Activated CD4-positive, alpha-beta memory T cell treated with anti-CD3 and anti-CD28 coated beads, Interleukin-2, amount 10 ng/mL, durations not matched to agents 7 days and 5 days (primary cell): ENCODE measurements at regions not wholly inside any gene's neighbourhood (a gene's known extent, or its start where the extent isn't known, plus 50 kb on each side); places are given as distances from the start of the nearest gene placed in this dataset.
"Not testable (repeated sequence)": the region's sequence is repeated elsewhere in the genome, so short reads cannot be mapped to it uniquely, and the experiment has no call there.

Source experiments
- CTCF ChIA-PET: fragments of 350-600 bp; sonication (Branson Sonifier 250); formaldehyde crosslinking; loops from one replicate; lab custom pipeline; 2021; ENCODE audit warnings: antibody characterized with exemption, inconsistent platforms; lab: Charles Lee
- POLR2A ChIA-PET: fragments of 350-600 bp; sonication (Branson Sonifier 250); formaldehyde crosslinking; loops from one replicate; lab custom pipeline; 2021; ENCODE audit warnings: antibody characterized with exemption; lab: Charles Lee
- DNase-seq: peaks from one replicate; pipeline ENCODE4 v3.0.0-alpha.2; 2020
- H3K27ac Mint-ChIP-seq: one replicate; pipeline ENCODE4 v1.8.0; 2021; ENCODE audit warnings: mild to moderate bottlenecking, mixed read lengths
- H3K27me3 Mint-ChIP-seq: one replicate; pipeline ENCODE4 v1.8.0; 2021; ENCODE audit warnings: mixed read lengths
- H3K36me3 Mint-ChIP-seq: one replicate; pipeline ENCODE4 v1.8.0; 2021; ENCODE audit warnings: low read depth, mixed read lengths
- H3K4me1 Mint-ChIP-seq: one replicate; pipeline ENCODE4 v1.8.0; 2021; ENCODE audit warnings: mixed read lengths
- H3K4me3 Mint-ChIP-seq: one replicate; pipeline ENCODE4 v1.8.0; 2021; ENCODE audit warnings: mild to moderate bottlenecking, mixed read lengths
- H3K9me3 Mint-ChIP-seq: one replicate; pipeline ENCODE4 v1.8.0; 2021; ENCODE audit warnings: mixed read lengths

DNA sequence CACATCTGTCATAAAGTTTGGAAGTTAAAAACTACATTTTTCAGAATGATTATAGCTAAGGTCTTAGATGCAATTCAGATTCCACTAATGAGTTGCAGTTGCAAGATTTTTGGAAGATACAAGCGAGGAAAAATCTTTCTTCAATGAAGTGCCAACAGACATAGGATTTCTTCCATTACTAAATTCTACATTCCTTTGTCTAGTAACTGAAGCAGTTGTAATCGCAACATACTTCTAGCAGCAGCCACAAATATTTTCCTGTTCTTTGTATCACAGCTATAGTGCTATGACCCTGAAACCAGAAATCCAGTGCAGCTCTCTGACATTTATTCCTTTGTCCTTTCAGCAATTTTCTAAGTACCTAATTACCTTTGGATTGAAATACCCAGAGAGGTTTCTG lies 225.2 kb upstream of the SLIT2 start:
- H3K36me3 Mint-ChIP-seq = no peaks in the 10 kb centered on the region
- H3K4me3 Mint-ChIP-seq = no peak overlapping the region
- H3K9me3 Mint-ChIP-seq = no peaks in the 10 kb centered on the region
- no peaks in the 10 kb centered on the region for H3K4me1 Mint-ChIP-seq
- CTCF ChIA-PET = no interaction called here
- no peak overlapping the region for H3K27ac Mint-ChIP-seq
- H3K27me3 Mint-ChIP-seq = no peaks in the 10 kb centered on the region
- DNase-seq = no peak
- POLR2A ChIA-PET = no interaction called here

DNA sequence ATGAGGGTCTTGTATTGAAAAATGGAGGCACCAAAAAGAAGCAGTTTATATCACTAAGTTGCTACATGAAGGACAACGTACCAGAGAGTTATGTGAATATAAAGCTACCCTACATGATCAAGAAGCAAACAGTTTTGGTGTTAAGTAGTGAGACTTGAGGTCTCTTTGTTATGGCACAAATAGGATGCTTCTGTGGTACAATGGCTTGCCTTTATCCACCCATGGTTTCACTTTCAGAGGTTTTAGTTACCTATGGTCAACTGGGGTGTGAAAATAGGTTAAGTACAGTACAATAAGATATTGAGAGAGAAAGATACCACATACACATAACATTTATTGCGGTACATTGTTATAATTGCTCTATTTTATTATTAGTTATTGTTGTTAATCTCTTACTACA lies 229.2 kb upstream of the SLIT2 start:
- Mint-ChIP-seq H3K36me3 (no peaks in the 10 kb centered on the region), H3K27me3 (no peaks in the 10 kb centered on the region), H3K9me3 (no peaks in the 10 kb centered on the region), H3K4me1 (no peaks in the 10 kb centered on the region), H3K27ac (no peak overlapping the region), H3K4me3 (no peak overlapping the region)
- CTCF ChIA-PET = interaction anchor here (0.7 kb wide), 1 partner anchor 44 kb away, joined by 3 read pairs; no protein-coding TSS in a partner anchor
- no peak for DNase-seq
- POLR2A ChIA-PET = no interaction called here

DNA sequence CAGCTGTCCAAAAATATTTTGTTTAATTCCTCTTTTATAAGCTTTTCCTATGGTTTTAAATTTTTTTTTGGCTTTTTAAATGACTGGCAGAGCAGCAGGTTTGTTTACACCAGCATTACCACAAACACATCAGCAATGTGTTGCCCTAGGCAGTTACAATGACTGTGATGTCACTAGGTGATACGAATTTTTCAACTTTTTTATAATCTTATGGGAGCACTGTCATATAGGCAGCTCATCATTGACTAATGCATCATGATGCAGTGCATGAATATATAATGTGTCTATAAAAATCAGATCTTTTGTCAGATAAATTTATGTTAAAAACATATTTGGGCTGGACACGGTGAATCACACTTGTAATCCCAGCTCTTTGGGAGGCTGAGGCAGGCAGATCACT lies 231.6 kb upstream of the SLIT2 start:
- H3K4me1 Mint-ChIP-seq = no peaks in the 10 kb centered on the region
- H3K27me3 Mint-ChIP-seq = no peaks in the 10 kb centered on the region
- H3K27ac Mint-ChIP-seq = no peak overlapping the region
- H3K4me3 Mint-ChIP-seq = no peak overlapping the region
- ChIA-PET CTCF (no interaction called here), POLR2A (no interaction called here)
- DNase-seq = no peak
- peaks cover 3% of the 10 kb centered on the region for H3K9me3 Mint-ChIP-seq
- no peaks in the 10 kb centered on the region for H3K36me3 Mint-ChIP-seq

DNA sequence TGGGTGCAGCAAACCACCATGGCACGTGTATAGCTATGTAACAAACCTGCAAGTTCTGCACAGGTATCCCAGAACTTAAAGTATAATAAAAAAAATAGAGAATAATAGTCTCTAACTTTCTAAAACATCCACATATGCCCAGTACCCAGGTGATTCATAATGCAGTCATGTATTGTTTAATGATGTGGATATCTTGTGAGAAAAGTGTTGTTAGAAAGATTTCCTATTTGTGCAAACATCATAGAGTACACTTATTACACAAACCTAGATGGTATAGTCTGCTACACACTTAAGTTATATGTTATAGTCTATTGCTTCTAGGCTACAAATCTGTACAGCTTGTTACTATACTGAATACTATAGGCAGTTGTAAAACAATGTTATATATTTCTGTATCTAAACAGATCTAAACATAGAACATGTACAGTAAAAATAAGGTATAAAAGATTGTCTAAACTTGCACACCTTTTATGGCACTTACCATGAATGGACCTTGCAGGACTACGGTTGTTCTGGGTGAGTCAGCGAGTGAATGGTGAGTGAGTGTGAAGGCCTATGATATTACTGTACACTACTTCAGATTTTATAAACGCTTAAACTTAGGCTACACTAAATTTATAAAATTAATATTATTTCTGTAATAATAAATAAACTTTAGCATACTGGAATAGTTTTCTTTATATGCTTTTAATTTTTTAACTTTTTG lies 232.2 kb upstream of the SLIT2 start:
- Mint-ChIP-seq H3K27me3 (no peaks in the 10 kb centered on the region), H3K36me3 (no peaks in the 10 kb centered on the region), H3K4me1 (no peaks in the 10 kb centered on the region), H3K9me3 (peaks cover 7% of the 10 kb centered on the region), H3K27ac (no peak overlapping the region), H3K4me3 (no peak overlapping the region)
- no peak for DNase-seq
- CTCF ChIA-PET = no interaction called here
- POLR2A ChIA-PET = no interaction called here

DNA sequence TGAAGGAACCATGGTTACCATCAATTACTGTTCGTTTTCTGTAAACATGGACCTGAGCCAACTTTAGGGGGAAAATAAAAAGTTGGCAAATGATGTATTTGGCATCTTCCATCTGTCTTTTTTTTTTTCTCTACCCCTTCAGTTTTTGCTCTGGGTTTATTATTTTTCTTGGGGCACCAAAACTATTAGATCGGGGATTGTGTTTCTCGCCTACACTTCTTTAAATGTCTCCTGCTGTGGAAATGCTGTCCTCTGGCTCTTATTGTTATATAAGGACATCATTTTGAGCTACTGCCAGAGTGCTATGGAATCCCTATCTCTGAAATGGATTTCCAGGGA lies 234.0 kb upstream of the SLIT2 start:
- CTCF ChIA-PET = interaction anchor here (0.7 kb wide), 1 partner anchor 307 kb away, joined by 3 read pairs; no protein-coding TSS in a partner anchor
- Mint-ChIP-seq H3K36me3 (no peaks in the 10 kb centered on the region), H3K27ac (no peak overlapping the region), H3K9me3 (peaks cover 7% of the 10 kb centered on the region), H3K4me3 (no peak overlapping the region), H3K27me3 (no peaks in the 10 kb centered on the region), H3K4me1 (no peaks in the 10 kb centered on the region)
- POLR2A ChIA-PET = no interaction called here
- no peak for DNase-seq

DNA sequence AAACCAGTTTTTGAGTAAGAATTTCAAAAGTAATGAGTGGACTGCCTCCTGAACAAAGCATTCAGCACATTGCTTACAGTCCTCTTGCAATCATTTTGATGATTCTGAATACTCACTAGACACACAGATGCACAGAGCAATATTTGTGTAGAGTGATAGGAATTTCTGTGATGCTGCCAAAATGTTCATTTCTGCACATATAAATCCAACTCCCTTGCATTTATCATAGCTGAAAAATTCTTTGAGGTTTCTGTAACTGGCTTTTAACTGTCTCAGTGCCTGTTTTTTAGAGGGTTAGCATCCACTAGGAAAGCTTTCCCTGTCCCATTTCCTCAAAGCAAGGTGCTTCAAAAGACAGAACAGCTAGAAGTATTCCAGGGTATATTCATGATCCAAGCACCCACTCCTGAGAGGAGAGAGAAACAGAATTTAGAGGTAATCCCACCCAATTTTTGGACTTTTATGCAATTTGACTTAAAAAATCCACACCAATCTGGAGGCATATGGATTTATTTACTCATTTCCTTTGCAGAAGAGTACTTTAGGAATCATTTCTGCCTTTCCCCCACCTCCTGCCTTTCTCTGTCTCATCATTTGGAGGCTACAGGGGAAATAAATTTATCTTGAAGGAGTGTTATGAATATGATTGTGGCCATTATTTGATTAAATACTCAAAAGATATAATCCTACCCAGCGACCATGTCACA lies 234.5 kb upstream of the SLIT2 start:
- H3K9me3 Mint-ChIP-seq = peaks cover 7% of the 10 kb centered on the region
- no peaks in the 10 kb centered on the region for H3K36me3 Mint-ChIP-seq
- DNase-seq = no peak
- H3K27me3 Mint-ChIP-seq = no peaks in the 10 kb centered on the region
- H3K4me1 Mint-ChIP-seq = no peaks in the 10 kb centered on the region
- no peak overlapping the region for H3K4me3 Mint-ChIP-seq
- no peak overlapping the region for H3K27ac Mint-ChIP-seq
- ChIA-PET CTCF (no interaction called here), POLR2A (no interaction called here)

DNA sequence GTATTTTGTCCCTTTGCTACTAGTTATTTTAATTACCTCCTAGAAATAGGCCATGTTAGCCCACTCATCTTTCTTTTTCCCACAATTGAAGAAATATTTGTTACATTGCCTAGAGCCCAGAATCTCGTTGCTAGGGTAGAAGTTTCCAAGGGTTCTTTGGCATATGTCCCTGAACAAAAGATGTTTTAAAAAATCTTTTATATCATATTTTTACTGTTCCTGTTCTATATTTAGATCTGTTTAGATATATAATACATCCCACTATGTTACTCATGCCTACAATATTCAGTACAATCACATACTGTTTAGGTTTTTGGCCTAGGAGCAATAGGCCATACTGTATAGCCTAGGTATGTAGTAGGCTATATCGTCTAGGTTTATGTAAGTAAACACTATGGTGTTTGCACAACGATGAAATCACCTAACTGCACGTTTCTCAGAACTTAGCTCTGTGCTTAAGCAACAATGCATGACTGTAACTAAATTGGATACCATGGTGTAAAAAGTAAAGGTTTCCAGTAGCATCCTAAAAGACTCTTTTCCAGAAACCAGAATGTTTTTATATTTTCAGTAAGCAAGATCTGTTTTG lies 236.0 kb upstream of the SLIT2 start:
- POLR2A ChIA-PET = no interaction called here
- no peak for DNase-seq
- peaks cover 7% of the 10 kb centered on the region for H3K9me3 Mint-ChIP-seq
- no peaks in the 10 kb centered on the region for H3K36me3 Mint-ChIP-seq
- H3K27ac Mint-ChIP-seq = no peak overlapping the region
- CTCF ChIA-PET = no interaction called here
- H3K27me3 Mint-ChIP-seq = no peaks in the 10 kb centered on the region
- H3K4me1 Mint-ChIP-seq = no peaks in the 10 kb centered on the region
- H3K4me3 Mint-ChIP-seq = no peak overlapping the region

DNA sequence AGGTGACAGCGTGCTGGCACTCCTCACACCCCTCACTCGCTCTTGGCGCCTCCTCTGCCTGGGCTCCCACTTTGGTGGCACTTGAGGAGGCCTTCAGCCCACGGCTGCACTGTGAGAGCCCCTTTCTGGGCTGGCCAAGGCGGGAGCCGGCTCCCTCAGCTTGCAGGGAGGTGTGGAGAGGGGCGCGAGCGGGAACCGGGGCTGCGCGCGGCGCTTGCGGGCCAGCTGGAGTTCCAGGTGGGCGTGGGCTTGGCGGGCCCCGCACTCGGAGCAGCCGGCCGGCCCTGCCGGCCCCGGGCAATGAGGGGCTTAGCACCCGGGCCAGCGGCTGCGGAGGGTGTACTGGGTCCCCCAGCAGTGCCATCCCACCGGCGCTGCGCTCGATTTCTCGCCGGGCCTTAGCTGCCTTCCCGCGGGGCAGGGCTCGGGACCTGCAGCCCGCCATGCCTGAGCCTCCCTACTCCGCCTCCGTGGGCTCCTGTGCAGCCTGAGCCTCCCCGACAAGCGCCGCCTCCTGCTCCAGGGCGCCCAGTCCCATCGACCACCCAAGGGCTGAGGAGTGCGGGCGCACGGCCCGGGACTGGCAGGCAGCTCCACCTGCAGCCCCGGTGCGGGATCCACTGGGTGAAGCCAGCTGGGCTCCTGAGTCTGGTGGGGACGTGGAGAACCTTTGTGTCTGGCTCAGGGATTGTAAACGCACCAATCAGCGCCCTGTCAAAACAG lies 247.7 kb upstream of the SLIT2 start:
- H3K4me1 Mint-ChIP-seq, POLR2A ChIA-PET, H3K4me3 Mint-ChIP-seq, H3K36me3 Mint-ChIP-seq, H3K27me3 Mint-ChIP-seq, H3K27ac Mint-ChIP-seq, CTCF ChIA-PET, DNase-seq: not testable (repeated sequence)
- H3K9me3 Mint-ChIP-seq = peaks cover 19% of the 10 kb centered on the region

DNA sequence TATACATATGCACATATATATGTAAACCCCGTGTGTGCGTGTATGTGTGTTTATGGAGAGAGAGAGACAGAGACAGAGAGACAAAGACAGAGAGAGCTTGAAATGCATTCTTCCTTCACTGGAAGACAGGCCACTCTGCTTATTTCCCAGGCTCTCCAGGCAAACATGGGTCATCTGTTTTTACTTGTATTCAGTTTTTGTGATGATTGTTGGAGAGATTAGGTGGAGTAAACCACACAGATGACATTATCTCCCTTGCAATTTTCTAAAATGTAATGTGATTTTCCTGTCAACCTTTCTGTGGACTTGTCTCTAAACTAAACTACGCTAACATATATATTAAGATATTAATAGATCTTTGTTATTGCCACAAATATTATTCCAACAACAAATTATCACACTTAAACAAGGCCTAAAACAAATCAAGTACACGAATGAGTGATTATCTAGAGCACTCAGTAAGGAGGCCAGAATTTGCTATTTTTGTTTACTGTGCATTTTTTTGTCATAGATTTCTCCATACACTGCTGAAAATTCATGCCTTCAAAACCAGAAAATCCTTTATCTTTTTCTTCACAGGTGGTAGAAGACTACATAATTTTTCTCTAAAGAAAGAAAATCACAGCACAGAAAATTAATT lies 251.8 kb upstream of the SLIT2 start:
- CTCF ChIA-PET = no interaction called here

DNA sequence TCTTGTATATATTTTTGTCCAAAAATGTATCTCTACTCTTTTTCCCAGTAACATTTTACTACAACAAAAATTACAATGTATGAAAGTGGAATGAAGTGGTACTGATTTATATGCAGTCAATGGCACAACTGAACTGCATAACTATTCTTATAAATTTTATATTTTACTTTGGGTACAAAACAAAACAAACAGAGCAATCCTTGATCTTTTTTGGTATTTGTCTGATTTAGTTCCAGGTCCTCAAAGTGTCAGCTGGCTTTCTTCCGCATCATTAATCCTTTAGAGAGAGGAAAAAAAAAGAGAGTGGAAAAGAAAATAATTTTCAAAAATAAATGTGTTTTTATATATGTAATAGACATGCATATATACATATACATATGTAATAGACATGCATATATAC lies 252.4 kb upstream of the SLIT2 start:
- Mint-ChIP-seq H3K36me3 (no peaks in the 10 kb centered on the region), H3K27me3 (no peaks in the 10 kb centered on the region), H3K9me3 (peaks cover 13% of the 10 kb centered on the region), H3K4me3 (no peak overlapping the region), H3K4me1 (no peaks in the 10 kb centered on the region), H3K27ac (no peak overlapping the region)
- DNase-seq = no peak
- CTCF ChIA-PET = no interaction called here
- POLR2A ChIA-PET = no interaction called here

More for the DNA sequence above, 251.8 kb upstream of the SLIT2 start:
- Mint-ChIP-seq H3K4me1 (no peaks in the 10 kb centered on the region), H3K27me3 (no peaks in the 10 kb centered on the region), H3K4me3 (no peak overlapping the region), H3K36me3 (no peaks in the 10 kb centered on the region), H3K27ac (no peak overlapping the region), H3K9me3 (peaks cover 17% of the 10 kb centered on the region)
- DNase-seq = no peak
- POLR2A ChIA-PET = no interaction called here

DNA sequence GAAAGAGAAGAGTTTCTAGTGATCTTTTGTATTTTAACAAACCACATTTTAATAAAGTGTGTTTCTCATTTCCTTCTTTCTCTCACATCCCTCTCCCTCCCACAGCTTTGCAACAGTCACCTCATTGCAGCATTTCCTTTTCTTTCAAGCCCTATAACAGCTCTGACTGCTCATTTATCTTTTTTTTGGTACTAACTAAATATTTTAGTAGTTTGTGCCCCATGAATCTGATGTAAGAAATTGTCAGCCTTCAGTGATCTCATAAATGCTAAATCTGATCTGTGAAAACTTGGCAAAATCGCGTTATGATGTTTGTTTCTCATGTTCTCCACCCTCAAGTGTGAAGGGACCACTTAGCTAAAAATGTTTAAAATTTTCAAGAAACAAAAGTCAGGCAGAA lies 258.5 kb upstream of the SLIT2 start:
- ChIA-PET CTCF (no interaction called here), POLR2A (no interaction called here)
- peaks cover 4% of the 10 kb centered on the region for H3K9me3 Mint-ChIP-seq
- H3K27ac Mint-ChIP-seq = no peak overlapping the region
- H3K27me3 Mint-ChIP-seq = no peaks in the 10 kb centered on the region
- DNase-seq = no peak
- no peak overlapping the region for H3K4me3 Mint-ChIP-seq
- H3K36me3 Mint-ChIP-seq = no peaks in the 10 kb centered on the region
- H3K4me1 Mint-ChIP-seq = no peaks in the 10 kb centered on the region

DNA sequence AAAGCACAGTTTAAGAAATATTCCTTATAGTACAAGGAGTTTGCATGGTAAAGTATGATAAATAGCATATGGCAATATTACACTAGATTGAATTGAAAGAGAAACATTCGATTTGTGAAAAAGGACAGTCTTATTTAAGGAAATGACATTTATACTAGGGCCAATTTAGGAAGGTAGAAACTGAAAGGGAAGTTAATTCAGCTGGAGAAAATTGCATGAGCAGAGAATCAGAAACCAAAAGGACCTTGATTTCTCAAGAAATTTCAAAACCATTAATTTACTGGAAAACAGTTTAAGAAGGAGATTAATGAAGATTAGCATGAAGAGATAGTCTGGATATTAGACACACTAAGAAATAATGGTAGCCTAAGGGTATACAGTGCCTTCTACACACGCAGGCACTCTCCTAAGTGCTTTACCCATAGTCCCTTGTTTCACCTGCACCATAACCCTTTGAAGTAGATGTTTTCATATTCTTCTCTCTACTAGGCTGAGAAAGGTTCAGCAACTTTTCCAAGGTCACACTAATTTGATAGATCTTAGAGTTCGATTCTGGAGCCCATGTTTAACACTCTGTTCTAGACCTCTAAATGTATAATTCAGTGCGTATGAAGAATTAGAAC lies 259.1 kb upstream of the SLIT2 start:
- no peaks in the 10 kb centered on the region for H3K4me1 Mint-ChIP-seq
- CTCF ChIA-PET = no interaction called here
- POLR2A ChIA-PET = no interaction called here
- no peak for DNase-seq
- no peak overlapping the region for H3K27ac Mint-ChIP-seq
- no peak overlapping the region for H3K4me3 Mint-ChIP-seq
- peaks cover 4% of the 10 kb centered on the region for H3K9me3 Mint-ChIP-seq
- H3K27me3 Mint-ChIP-seq = no peaks in the 10 kb centered on the region
- no peaks in the 10 kb centered on the region for H3K36me3 Mint-ChIP-seq

DNA sequence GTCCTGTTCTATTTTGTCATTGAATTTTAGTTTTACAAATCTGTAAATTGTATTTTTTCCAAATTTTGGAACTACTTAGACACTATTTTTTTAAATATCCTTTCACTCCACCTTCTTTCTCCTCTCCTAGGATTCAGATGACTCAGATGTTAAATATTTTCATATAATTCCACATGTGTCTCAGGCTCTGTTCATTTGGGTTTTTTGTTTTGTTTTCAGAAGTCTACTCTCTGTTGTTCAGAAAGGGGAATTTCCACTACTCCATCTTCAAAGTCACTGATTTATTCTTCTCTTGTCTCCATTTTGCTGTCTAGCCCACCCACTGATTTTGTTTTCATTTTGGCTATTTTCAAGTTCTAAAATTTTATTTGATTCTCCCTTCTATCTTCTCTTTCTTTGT lies 264.0 kb upstream of the SLIT2 start:
- POLR2A ChIA-PET = no interaction called here
- Mint-ChIP-seq H3K4me3 (no peak overlapping the region), H3K27ac (no peak overlapping the region), H3K9me3 (peaks cover 6% of the 10 kb centered on the region), H3K27me3 (no peaks in the 10 kb centered on the region), H3K4me1 (no peaks in the 10 kb centered on the region), H3K36me3 (no peaks in the 10 kb centered on the region)
- no peak for DNase-seq
- CTCF ChIA-PET = no interaction called here
